ENCODE measurements at regions not wholly inside any gene's neighbourhood (a gene's known extent, or its start where the extent isn't known, plus 50 kb on each side); places are given as distances from the start of the nearest gene placed in this dataset.
"Not testable (repeated sequence)": the region's sequence is repeated elsewhere in the genome, so short reads cannot be mapped to it uniquely, and the experiment has no call there.

GRCh38 chr5:36536616-36537005 lies 69.8 kb upstream of the SLC1A3 start:
- H3K27me3 ChIP-seq: peaks cover 3% of the 10 kb centered on the region; the same call in 1 of the 2 replicates
- no peak overlapping the region for H3K4me3 ChIP-seq (ENCODE audit: low read depth, low read length)
- H3K36me3 ChIP-seq: no peaks in the 10 kb centered on the region
- no peaks in the 10 kb centered on the region for H3K4me1 ChIP-seq
- no peaks in the 10 kb centered on the region for H3K9me3 ChIP-seq
- no peak for TF ChIP-seq CTCF (IDR thresholded peaks at IDR 0.05; ENCODE audit: low read depth, low read length)
- DNase-seq: no peak

GRCh38 chr5:36537724-36538123 lies 68.7 kb upstream of the SLC1A3 start:
- no peak for TF ChIP-seq CTCF (IDR thresholded peaks at IDR 0.05; ENCODE audit: low read depth, low read length)
- H3K27me3 ChIP-seq: no peaks in the 10 kb centered on the region; the same call in 1 of the 2 replicates
- no peak overlapping the region for H3K4me3 ChIP-seq (ENCODE audit: low read depth, low read length)
- no peaks in the 10 kb centered on the region for H3K9me3 ChIP-seq
- H3K4me1 ChIP-seq: no peaks in the 10 kb centered on the region
- no peaks in the 10 kb centered on the region for H3K36me3 ChIP-seq
- no peak for DNase-seq

GRCh38 chr5:36552651-36553393 lies 53.6 kb upstream of the SLC1A3 start:
- H3K36me3 ChIP-seq: no peaks in the 10 kb centered on the region
- H3K9me3 ChIP-seq: no peaks in the 10 kb centered on the region
- H3K4me3 ChIP-seq (ENCODE audit: low read depth, low read length): no peak overlapping the region
- H3K4me1 ChIP-seq: no peaks in the 10 kb centered on the region
- no peak for TF ChIP-seq CTCF (IDR thresholded peaks at IDR 0.05; ENCODE audit: low read depth, low read length)
- no peak for DNase-seq
- no peaks in the 10 kb centered on the region for H3K27me3 ChIP-seq

- H3K36me3 ChIP-seq; H3K27me3 ChIP-seq; H3K4me3 ChIP-seq (ENCODE audit: low read depth, low read length); DNase-seq; H3K9me3 ChIP-seq; H3K4me1 ChIP-seq: not testable (repeated sequence)
Observed at GRCh38 chr5:36555035-36555434, 51.4 kb upstream of the SLC1A3 start.

All from BE2C (cell line).